ENCODE measurements at regions not wholly inside any gene's neighbourhood (a gene's known extent, or its start where the extent isn't known, plus 50 kb on each side); places are given as distances from the start of the nearest gene placed in this dataset.
"Not testable (repeated sequence)": the region's sequence is repeated elsewhere in the genome, so short reads cannot be mapped to it uniquely, and the experiment has no call there.

GRCh38 chr14:38045461-38045860, 162.2 kb upstream of the SSTR1 start:
- no peaks in the 10 kb centered on the region for H3K27me3 Mint-ChIP-seq (ENCODE audit: unreplicated experiment)
- DNase-seq (ENCODE audit: low spot score), result no peak

GRCh38 chr14:38046160-38046559, 161.5 kb upstream of the SSTR1 start:
- Mint-ChIP-seq H3K9me3 (ENCODE audit: unreplicated experiment) (no peaks in the 10 kb centered on the region), H3K36me3 (ENCODE audit: low read depth, unreplicated experiment) (no peaks in the 10 kb centered on the region), H3K4me1 (ENCODE audit: unreplicated experiment) (peaks cover 12% of the 10 kb centered on the region)

More at GRCh38 chr14:38045461-38045860, 162.2 kb upstream of the SSTR1 start:
- H3K9me3 Mint-ChIP-seq (ENCODE audit: unreplicated experiment), result no peaks in the 10 kb centered on the region
- no peak overlapping the region for H3K4me3 Mint-ChIP-seq (ENCODE audit: unreplicated experiment)
- TF ChIP-seq CTCF (IDR thresholded peaks at IDR 0.05; ENCODE audit: unreplicated experiment), result no peak
- H3K4me1 Mint-ChIP-seq (ENCODE audit: unreplicated experiment), result peaks cover 19% of the 10 kb centered on the region
- H3K36me3 Mint-ChIP-seq (ENCODE audit: low read depth, unreplicated experiment), result no peaks in the 10 kb centered on the region
- H3K27ac Mint-ChIP-seq (ENCODE audit: unreplicated experiment), result no peak overlapping the region

GRCh38 chr14:38047195-38047902, 160.4 kb upstream of the SSTR1 start:
- Mint-ChIP-seq H3K9me3 (ENCODE audit: unreplicated experiment) (no peaks in the 10 kb centered on the region), H3K36me3 (ENCODE audit: low read depth, unreplicated experiment) (no peaks in the 10 kb centered on the region), H3K27ac (ENCODE audit: unreplicated experiment) (no peak overlapping the region), H3K4me1 (ENCODE audit: unreplicated experiment) (peaks cover 11% of the 10 kb centered on the region), H3K4me3 (ENCODE audit: unreplicated experiment) (no peak overlapping the region), H3K27me3 (ENCODE audit: unreplicated experiment) (no peaks in the 10 kb centered on the region)
- TF ChIP-seq CTCF (IDR thresholded peaks at IDR 0.05; ENCODE audit: unreplicated experiment), result no peak
- no peak for DNase-seq (ENCODE audit: low spot score)

More at GRCh38 chr14:38046160-38046559, 161.5 kb upstream of the SSTR1 start:
- TF ChIP-seq CTCF (IDR thresholded peaks at IDR 0.05; ENCODE audit: unreplicated experiment), result no peak
- no peak overlapping the region for H3K4me3 Mint-ChIP-seq (ENCODE audit: unreplicated experiment)
- H3K27ac Mint-ChIP-seq (ENCODE audit: unreplicated experiment), result no peak overlapping the region
- H3K27me3 Mint-ChIP-seq (ENCODE audit: unreplicated experiment), result no peaks in the 10 kb centered on the region
- no peak for DNase-seq (ENCODE audit: low spot score)

GRCh38 chr14:38053666-38054065, 154.0 kb upstream of the SSTR1 start:
- no peaks in the 10 kb centered on the region for H3K27me3 Mint-ChIP-seq (ENCODE audit: unreplicated experiment)
- H3K4me1 Mint-ChIP-seq (ENCODE audit: unreplicated experiment), result no peaks in the 10 kb centered on the region
- no peak overlapping the region for H3K27ac Mint-ChIP-seq (ENCODE audit: unreplicated experiment)
- no peak for DNase-seq (ENCODE audit: low spot score)
- H3K4me3 Mint-ChIP-seq (ENCODE audit: unreplicated experiment), result no peak overlapping the region
- TF ChIP-seq CTCF (IDR thresholded peaks at IDR 0.05; ENCODE audit: unreplicated experiment), result no peak
- H3K36me3 Mint-ChIP-seq (ENCODE audit: low read depth, unreplicated experiment), result no peaks in the 10 kb centered on the region
- no peaks in the 10 kb centered on the region for H3K9me3 Mint-ChIP-seq (ENCODE audit: unreplicated experiment)

GRCh38 chr14:38056270-38056669, 151.4 kb upstream of the SSTR1 start:
- H3K27me3 Mint-ChIP-seq (ENCODE audit: unreplicated experiment), result no peaks in the 10 kb centered on the region
- DNase-seq (ENCODE audit: low spot score), result no peak
- no peak overlapping the region for H3K4me3 Mint-ChIP-seq (ENCODE audit: unreplicated experiment)
- H3K27ac Mint-ChIP-seq (ENCODE audit: unreplicated experiment), result no peak overlapping the region
- peaks cover 5% of the 10 kb centered on the region for H3K36me3 Mint-ChIP-seq (ENCODE audit: low read depth, unreplicated experiment)
- TF ChIP-seq CTCF (IDR thresholded peaks at IDR 0.05; ENCODE audit: unreplicated experiment), result no peak
- peaks cover 8% of the 10 kb centered on the region for H3K9me3 Mint-ChIP-seq (ENCODE audit: unreplicated experiment)
- no peaks in the 10 kb centered on the region for H3K4me1 Mint-ChIP-seq (ENCODE audit: unreplicated experiment)

GRCh38 chr14:38062223-38062622, 145.5 kb upstream of the SSTR1 start:
- not testable (repeated sequence) for H3K4me3 Mint-ChIP-seq (ENCODE audit: unreplicated experiment); H3K27me3 Mint-ChIP-seq (ENCODE audit: unreplicated experiment); H3K27ac Mint-ChIP-seq (ENCODE audit: unreplicated experiment); H3K4me1 Mint-ChIP-seq (ENCODE audit: unreplicated experiment); DNase-seq (ENCODE audit: low spot score)
- H3K36me3 Mint-ChIP-seq (ENCODE audit: low read depth, unreplicated experiment), result peaks cover 14% of the 10 kb centered on the region
- peaks cover 14% of the 10 kb centered on the region for H3K9me3 Mint-ChIP-seq (ENCODE audit: unreplicated experiment)

All from endothelial cell (in vitro differentiated cells).